Nucleus accumbens (tissue), 56 donors: ENCODE measurements at regions not wholly inside any gene's neighbourhood (a gene's known extent, or its start where the extent isn't known, plus 50 kb on each side); places are given as distances from the start of the nearest gene placed in this dataset.
"Not testable (repeated sequence)": the region's sequence is repeated elsewhere in the genome, so short reads cannot be mapped to it uniquely, and the experiment has no call there.

ENCODE experiments used
- DNase-seq, 56 donors: peaks; one replicate each; lab custom pipeline; 2025; lab: John Stamatoyannopoulos, UW

DNA sequence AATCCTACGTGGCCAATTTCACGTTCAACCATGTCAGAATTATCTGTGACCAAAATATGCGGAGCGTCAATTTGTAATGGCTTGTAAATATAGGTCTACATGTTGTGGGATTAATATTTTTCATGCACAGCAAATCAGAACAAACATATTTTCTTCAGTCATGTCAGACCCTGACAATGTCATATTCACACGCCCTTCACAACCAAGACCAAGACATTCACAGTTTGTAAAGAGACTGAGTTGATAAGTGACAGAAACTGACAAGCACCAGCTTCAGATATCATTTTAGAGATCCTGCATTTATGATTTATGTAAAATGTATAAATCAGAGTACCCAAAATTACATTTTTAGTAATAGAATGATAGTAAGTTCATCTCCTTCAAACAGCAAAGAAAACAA lies 57.3 kb upstream of the NOVA1 start:
- no peak for DNase-seq

DNA sequence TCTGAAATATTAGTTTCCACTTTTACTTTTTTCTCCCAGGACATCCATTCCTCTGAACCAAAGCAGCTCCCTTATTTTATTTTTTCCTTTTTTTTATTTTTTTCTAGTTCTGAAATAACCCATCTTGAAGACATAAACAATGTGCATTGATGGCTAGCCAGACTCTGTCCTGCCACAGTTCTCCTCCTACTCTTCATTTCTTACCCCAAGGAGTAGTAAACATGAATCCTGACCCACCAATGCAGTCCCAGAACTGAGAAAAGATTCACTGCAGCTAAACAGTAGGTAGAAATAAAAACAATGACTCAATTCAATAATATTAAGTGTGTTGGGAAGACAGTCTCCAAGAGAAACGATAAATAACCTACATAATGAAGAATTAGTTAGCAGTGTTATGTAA lies 65.7 kb upstream of the NOVA1 start:
- no peak for DNase-seq

GRCh38 chr14:26678732-26679420 lies 81.0 kb upstream of the NOVA1 start:
- not testable (repeated sequence) for DNase-seq

GRCh38 chr14:26685401-26685800 lies 87.6 kb upstream of the NOVA1 start:
- DNase-seq, result no peak

DNA sequence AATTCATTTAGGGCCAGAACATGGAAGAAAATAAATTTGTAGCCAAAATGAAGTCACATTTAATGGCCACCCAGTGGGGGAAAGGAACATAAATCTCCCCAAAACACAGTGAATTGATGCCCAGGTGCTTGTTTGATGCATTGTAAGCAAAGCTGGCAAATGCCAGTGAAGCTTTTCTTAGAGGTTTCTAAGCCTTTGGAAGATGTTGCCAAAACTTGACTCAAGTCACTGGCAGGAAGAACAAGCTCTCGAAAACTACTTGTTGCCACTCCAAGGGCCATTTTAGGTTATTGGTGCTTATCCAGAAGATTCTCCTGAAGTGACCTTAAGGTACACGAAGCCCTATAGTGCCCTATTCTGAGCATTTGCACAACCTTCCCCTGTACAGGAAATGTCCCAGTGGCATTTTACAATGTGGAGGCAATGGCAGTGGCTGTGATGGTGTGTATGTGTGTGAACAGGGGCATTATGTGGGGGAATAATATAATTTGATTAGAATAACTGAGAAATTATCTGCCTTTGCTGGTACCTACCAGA lies 89.5 kb upstream of the NOVA1 start:
- DNase-seq, result peak in 3 of 56 donors; percentile 0 to 2 (median 1)

DNA sequence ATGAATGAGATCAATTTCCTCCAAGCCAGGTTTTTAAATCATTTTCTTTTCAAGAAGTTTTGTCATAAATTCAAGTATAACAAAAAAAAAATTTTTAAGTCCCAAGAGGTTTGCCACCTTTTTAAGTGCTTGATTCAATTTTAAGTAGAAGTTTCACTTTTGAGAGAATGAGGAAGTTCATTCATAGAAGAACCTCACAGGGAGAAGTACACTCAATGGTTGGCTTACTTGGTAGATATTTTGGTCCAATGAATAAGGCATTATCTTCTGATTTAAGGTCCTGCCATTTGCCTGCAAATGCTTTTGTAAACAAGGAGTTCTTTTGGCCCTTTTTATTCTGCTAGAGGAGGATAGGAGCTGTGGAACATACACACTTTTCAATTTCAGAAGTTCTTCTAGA lies 96.7 kb upstream of the NOVA1 start:
- no peak for DNase-seq

GRCh38 chr14:26702721-26703230 lies 104.9 kb upstream of the NOVA1 start:
- DNase-seq, result no peak

- no peak for DNase-seq
Measured at GRCh38 chr14:26703686-26704366, 106.0 kb upstream of the NOVA1 start.

GRCh38 chr14:26707234-26707633 lies 109.4 kb upstream of the NOVA1 start:
- DNase-seq, result no peak

GRCh38 chr14:26709019-26709418 lies 111.2 kb upstream of the NOVA1 start:
- no peak for DNase-seq

DNA sequence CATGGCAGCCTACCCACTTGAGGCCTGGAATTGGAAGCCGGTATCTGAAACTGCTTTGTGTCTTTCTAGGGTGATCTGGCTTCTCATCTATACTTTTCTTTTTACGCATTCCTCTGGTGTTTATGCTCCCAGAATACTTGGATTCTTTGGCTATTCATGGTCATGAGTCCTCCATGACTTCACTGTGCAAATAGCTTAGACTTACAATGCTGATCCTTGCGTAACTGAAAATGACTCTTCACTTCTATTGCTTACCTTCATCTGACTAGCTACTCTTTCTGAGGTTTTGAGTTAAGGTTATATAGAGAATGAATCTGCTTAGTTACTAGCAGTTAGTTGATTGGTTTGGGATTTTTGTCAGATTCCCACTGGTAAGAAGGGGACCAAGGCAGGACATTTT lies 121.7 kb upstream of the NOVA1 start:
- DNase-seq, result no peak

DNA sequence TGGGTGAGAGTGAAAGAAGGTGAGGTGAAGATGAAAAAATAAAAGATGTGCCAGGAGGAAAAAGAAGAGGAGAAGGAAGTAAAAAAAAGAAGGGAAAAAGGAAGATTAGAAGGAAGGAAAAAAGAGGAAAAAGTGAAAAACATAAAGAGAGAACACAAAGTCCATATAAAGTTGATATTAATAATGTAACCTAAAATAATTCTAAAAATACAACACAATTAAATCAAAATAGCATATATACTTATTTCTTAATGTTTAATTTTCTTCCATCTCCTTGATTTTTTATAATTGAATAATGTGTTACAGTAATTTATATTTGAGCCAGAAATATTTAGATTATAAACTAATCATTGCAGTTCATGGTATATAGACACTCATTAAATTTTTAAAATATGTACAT lies 124.4 kb upstream of the NOVA1 start:
- no peak for DNase-seq

GRCh38 chr14:26729851-26730250 lies 132.0 kb upstream of the NOVA1 start:
- no peak for DNase-seq

- DNase-seq, result peak in 13 of 56 donors; percentile 0 to 25 (median 2)
Measured at GRCh38 chr14:26730929-26731618, 133.2 kb upstream of the NOVA1 start.

DNA sequence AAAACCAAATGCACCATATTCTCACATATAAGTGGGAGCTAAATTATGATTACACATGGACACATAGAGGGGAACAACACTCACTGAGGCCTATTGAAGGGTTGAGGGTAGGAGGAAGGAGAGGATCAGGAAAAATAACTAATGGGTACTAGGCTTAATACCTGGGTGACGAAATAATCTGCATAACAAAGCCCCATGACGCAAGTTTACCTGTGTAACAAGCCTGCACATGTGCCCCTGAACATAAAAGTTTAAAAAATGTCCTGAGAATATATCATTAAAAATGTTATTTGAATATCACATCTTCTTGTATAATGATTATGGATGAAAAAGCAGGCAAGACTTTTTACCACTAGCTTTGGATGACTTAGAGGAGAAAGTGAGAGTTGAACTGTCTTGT lies 138.0 kb upstream of the NOVA1 start:
- DNase-seq, result no peak

DNA sequence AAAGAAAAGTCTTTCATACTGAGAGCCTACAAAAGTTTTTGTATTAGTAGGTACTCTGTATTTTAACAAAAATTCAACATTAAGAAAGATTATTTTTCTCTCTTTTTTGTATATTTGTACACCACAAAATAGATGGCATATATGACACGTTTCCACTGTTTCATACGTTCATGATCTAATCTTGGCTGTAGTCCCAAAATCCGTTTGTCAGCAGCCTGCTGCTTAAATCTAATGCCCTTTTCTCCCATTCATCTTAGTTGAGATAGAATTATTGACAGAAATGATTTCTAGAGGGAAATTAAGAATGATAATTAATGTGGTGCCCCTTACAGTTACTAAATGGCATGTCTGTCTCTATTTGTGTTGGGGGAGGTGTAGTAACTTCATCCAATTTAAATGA lies 140.7 kb upstream of the NOVA1 start:
- DNase-seq, result no peak

DNA sequence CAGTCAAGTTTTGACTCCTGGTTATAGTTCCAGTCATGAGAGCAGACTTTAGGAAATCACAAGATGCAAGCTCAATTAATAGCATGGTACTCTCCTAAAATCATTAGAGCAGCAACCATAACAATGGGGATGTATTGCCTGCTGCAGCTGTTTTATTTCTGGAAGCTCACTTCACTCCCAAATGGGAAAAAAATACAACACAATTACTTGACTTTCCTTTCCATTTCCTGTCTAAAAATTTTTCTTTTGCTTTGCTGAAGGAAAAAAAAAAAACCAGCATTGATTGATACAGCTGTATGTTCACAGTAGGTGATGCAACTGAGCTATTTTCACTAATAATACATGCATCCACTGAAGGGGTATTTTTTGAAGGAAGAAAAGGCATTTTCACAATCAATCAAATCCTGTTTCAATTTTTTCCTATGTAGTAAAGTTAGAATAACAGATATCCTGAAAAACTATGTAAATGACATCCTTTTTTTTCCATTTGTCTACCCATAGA lies 143.9 kb upstream of the NOVA1 start:
- DNase-seq, result no peak

GRCh38 chr14:26743284-26743683 lies 145.5 kb upstream of the NOVA1 start:
- DNase-seq, result no peak

DNA sequence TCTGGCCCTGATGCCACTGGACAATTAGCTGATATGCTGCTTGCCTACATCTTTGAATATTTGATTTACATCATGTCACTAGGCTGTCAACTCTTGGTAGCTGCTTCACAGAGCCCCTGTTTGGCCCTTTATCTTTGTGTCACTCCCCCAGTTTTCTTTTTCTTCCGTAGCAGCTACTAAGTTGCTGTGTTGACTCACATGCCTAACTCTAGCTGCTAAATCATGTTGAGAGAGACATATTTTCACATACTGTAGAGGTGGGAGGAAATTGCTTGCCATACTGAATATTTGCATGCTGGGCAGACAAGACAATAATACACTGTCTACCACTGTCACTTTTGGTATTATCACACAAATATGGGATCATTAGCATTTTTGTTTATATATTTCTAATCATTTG lies 147.1 kb upstream of the NOVA1 start:
- no peak for DNase-seq

- DNase-seq, result no peak
Measured at GRCh38 chr14:26761532-26761931, 163.7 kb upstream of the NOVA1 start.

GRCh38 chr14:26765301-26765700 lies 167.5 kb upstream of the NOVA1 start:
- no peak for DNase-seq
